ENCODE measurements at regions not wholly inside any gene's neighbourhood (a gene's known extent, or its start where the extent isn't known, plus 50 kb on each side); places are given as distances from the start of the nearest gene placed in this dataset.

- DNase-seq: no peak
Measured at GRCh38 chr15:53009093-53009492, 219.0 kb upstream of the ONECUT1 start.

GRCh38 chr15:53000409-53000808, 210.3 kb upstream of the ONECUT1 start:
- no peak for DNase-seq

- DNase-seq: no peak
Measured at GRCh38 chr15:52997123-52997522, 207.0 kb upstream of the ONECUT1 start.

- no peak for DNase-seq
Measured at GRCh38 chr15:52994290-52994689, 204.2 kb upstream of the ONECUT1 start.

GRCh38 chr15:52984507-52984906, 194.4 kb upstream of the ONECUT1 start:
- DNase-seq: no peak

- DNase-seq: no peak
Measured at GRCh38 chr15:52980446-52980845, 190.3 kb upstream of the ONECUT1 start.

GRCh38 chr15:52976516-52977075, 186.5 kb upstream of the ONECUT1 start:
- no peak for DNase-seq

- DNase-seq: no peak
Measured at GRCh38 chr15:52975941-52976449, 185.9 kb upstream of the ONECUT1 start.

- no peak for DNase-seq
Measured at GRCh38 chr15:52963865-52964264, 173.7 kb upstream of the ONECUT1 start.

- DNase-seq: no peak
Measured at GRCh38 chr15:52960283-52960682, 170.1 kb upstream of the ONECUT1 start.

GRCh38 chr15:52943746-52944145, 153.6 kb upstream of the ONECUT1 start:
- no peak for DNase-seq

GRCh38 chr15:52936489-52936888, 146.4 kb upstream of the ONECUT1 start:
- no peak for DNase-seq

- DNase-seq: no peak
Measured at GRCh38 chr15:52925130-52925529, 135.0 kb upstream of the ONECUT1 start.

- no peak for DNase-seq
Measured at GRCh38 chr15:52924630-52925029, 134.5 kb upstream of the ONECUT1 start.

GRCh38 chr15:52923626-52924025, 133.5 kb upstream of the ONECUT1 start:
- no peak for DNase-seq

- DNase-seq: no peak
Measured at GRCh38 chr15:52922871-52923270, 132.7 kb upstream of the ONECUT1 start.

GRCh38 chr15:52912172-52912571, 122.0 kb upstream of the ONECUT1 start:
- DNase-seq: no peak

- no peak for DNase-seq
Measured at GRCh38 chr15:52893338-52893737, 103.2 kb upstream of the ONECUT1 start.

GRCh38 chr15:52879904-52880303, 89.8 kb upstream of the ONECUT1 start:
- no peak for DNase-seq

- DNase-seq: no peak
Measured at GRCh38 chr15:52879145-52879544, 89.0 kb upstream of the ONECUT1 start.

GRCh38 chr15:52876991-52877663, 87.0 kb upstream of the ONECUT1 start:
- no peak for DNase-seq

GRCh38 chr15:52872036-52872818, 82.1 kb upstream of the ONECUT1 start:
- no peak for DNase-seq

GRCh38 chr15:52870015-52870414, 79.9 kb upstream of the ONECUT1 start:
- DNase-seq: no peak

GRCh38 chr15:52866698-52867097, 76.6 kb upstream of the ONECUT1 start:
- no peak for DNase-seq
